GM21825 (cell line): ENCODE measurements at regions not wholly inside any gene's neighbourhood (a gene's known extent, or its start where the extent isn't known, plus 50 kb on each side); places are given as distances from the start of the nearest gene placed in this dataset.
"Not testable (repeated sequence)": the region's sequence is repeated elsewhere in the genome, so short reads cannot be mapped to it uniquely, and the experiment has no call there.

Source experiments
- ATAC-seq: cut with Tn5 transposase; IDR thresholded peaks from one replicate; pipeline ENCODE4 v1.9.1; 2021; ENCODE audit warnings: mild to moderate bottlenecking, moderate library complexity; ENCODE audit not compliant: unreplicated experiment

DNA sequence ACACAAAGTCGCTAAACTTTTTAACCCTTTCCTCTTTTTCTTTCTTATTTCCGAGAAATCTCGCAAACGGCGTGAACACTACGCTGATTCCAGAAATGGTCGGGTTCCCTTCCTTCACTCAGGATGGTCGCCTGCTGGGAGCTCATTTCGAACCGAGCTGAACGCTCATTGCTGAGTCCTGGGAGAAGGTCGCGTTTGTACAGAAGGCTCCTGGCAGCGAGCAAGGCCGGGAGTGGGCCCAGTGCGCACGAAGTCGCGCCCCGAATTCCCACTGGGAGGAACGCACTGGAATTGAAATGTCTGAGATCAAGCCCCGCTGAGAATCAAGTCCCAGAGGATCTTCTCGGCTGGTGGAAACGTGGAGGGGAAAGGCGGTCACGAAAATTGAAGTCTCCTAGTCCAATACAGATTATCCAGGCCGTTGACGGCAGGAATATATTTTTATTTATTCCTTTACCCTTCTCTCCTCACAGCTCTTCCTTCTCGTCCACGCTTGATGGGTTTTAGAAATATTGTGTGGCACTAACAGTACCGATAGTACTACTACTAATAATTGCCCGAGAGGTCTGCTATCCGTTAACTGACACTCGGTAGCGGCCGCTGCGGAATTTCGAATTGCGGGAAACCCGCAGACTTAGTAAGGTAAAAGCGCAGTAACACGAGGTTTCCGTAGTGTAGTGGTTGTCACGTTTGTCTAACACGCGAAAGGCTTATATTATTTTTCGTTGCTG lies 207.2 kb upstream of the ZNF184 start:
- no peak for ATAC-seq

- ATAC-seq: no peak
Observed at GRCh38 chr6:27679308-27679963, 206.5 kb upstream of the ZNF184 start.

DNA sequence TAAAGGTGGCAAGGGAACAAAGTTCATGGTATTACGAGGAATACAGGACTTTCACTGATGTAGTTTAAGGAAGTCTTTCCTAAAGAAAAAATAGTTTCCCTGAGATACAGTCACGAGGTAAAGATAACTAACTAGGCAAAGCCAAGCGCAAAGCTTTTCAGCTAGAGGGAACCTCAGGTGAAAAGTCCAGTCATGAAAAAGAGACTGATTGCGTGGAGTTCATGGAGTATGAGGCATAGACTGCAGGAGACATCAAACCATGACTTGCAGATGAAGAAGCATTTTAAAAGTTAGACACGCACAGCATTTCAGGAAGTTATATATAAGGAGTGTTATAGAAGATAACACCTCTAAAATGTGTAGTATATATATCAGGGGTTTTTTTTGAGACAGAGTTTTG lies 205.6 kb upstream of the ZNF184 start:
- ATAC-seq: no peak

DNA sequence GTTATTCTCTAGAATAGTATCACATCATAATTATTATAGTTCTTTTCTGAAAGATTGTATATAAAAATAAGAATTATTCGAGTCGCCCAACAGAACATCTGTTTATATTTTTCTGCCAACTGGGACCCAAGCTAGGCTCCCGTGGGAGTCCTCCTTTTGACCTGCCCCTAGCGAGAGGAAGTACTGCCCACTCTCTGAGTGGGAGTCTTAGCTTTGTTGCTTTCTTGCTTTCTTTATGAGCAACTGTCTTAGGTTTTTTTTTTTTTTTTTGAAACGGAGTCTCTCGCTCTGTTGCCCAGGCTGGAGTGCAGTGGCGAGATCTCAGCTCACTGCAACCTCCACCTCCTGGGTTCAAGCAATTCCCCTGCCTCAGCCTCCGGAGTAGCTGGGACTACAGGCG lies 202.0 kb upstream of the ZNF184 start:
- ATAC-seq: no peak

GRCh38 chr6:27672113-27672799 lies 199.4 kb upstream of the ZNF184 start:
- peak; percentile 58 for ATAC-seq

- no peak for ATAC-seq
Observed at GRCh38 chr6:27669624-27670301, 196.9 kb upstream of the ZNF184 start.

DNA sequence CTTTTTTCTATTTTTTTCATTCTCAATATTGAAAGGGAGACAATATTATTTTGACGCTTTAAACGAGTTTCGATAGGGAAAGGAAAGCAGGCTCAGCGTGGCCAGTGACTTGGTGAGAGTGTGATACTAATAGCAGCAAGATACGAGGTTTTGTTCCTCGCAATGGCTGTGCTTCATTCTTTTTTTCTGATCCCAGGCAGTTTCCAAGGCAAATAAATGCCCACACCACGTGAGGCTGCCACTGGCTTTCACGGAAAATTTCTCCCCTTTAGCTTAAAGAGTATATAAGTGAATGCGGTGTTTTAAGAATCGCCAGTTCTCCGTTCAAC lies 196.4 kb upstream of the ZNF184 start:
- ATAC-seq: no peak

- no peak for ATAC-seq
Observed at GRCh38 chr6:27668442-27669294, 195.8 kb upstream of the ZNF184 start.

DNA sequence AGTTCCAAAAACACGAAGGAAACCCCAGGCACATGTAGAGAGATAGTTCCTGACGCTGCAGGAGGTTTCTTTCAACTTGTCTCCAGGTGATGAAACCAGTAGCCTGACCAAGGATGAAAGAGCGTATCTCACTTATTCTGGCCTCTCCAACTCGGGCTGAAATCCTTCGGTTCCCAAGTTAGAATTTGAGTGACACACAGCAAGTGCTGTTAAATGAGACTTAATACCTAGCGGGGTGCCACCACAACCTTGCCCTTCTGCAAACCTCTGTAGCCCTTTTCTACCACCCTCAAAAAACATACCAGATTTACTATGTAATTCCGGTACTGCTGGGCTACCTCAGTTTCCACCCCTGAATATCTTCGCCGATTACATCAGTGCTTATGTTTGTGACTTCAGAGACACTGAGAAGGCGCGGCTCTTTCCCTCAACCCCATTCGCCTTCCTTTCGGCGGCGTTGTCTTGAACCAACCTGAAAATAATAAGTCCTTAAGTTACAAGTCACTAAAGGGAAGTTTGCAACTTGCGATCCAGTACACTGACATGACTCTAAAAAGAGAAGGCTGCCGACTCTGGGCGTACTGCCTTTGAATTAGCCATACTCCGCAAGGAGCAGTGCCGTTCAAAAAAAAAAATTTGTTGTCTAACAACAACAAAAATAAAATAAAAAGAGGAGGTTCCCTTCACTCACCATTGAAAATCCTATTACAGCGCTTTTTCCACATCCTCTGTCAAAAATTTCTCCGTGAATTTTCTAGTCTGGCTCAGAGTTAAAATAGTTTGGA lies 194.9 kb upstream of the ZNF184 start:
- ATAC-seq: no peak

DNA sequence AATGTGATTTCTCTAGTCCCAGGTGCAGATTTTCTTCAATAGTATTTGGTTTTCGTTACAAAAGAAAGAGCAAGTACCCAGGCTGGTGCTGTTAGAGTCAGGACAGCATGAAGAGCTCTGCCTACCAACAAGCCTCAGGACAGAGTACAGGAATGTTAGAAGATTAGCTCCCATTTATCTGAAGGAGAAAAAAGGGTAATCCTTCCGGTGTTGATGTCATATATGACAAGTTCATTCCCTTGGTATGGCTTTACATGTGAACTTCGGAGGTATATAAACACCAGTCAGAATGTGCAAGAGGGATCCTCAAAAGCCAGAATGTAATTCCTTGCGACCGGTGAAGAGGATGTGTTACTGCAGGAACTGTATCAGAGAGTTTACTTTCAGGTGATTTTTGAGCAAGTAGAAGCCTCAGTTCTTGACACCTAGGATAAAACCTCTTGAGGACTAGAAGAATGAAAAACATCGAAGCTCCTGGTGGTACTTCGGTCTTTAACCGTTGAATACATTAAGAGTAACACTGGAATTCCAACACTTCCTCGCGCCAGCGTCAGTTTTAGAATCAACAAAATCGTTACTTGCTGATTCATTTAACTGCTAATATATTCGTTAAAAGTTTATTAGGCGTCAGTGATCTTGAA lies 194.2 kb upstream of the ZNF184 start:
- no peak for ATAC-seq

GRCh38 chr6:27662769-27663168 lies 189.9 kb upstream of the ZNF184 start:
- no peak for ATAC-seq

DNA sequence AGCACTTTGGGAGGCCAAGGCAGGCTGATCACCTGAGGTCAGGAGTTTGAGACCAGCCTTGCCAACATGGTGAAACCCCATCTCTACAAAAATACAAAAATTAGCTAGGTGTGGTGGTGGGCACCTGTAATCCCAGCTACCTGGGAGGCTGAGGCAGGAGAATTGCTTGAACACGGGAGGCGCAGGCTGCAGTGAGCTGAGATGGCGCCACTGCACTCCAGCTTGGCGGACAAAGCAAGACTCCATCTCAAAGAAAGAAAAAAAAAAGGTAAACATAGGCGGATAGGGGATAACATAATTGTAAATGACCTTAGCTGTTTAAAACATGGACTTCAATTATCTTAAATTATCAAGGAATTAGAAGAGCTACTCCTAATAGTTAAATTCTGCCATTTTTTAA lies 189.3 kb upstream of the ZNF184 start:
- not testable (repeated sequence) for ATAC-seq

DNA sequence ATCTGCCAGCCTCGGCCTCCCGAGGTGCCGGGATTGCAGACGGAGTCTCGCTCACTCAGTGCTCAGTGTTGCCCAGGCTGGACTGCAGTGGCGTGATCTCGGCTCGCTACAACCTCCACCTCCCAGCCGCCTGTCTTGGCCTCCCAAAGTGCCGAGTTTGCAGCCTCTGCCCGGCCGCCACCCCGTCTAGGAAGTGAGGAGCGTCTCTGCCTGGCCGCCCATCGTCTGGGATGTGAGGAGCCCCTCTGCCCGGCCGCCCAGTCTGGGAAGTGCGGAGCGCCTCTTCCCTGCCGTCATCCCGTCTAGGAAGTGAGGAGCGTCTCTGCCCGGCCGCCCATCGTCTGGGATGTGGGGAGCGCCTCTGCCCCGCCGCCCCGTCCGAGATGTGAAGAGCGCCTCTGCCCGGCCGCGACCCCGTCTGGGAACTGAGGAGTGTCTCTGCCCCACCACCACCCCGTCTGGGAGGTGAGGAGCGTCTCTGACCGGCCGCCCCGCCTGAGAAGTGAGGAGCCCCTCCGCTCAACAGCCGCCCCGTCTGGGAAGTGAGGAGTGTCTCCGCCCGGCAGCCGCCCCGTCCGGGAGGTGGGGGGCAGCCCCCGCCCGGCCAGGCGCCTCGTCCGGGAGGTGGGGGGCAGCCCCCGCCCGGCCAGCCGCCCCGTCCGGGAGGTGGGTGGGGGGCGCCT lies 180.4 kb upstream of the ZNF184 start:
- ATAC-seq: not testable (repeated sequence)

GRCh38 chr6:27651371-27651732 lies 178.4 kb upstream of the ZNF184 start:
- no peak for ATAC-seq

DNA sequence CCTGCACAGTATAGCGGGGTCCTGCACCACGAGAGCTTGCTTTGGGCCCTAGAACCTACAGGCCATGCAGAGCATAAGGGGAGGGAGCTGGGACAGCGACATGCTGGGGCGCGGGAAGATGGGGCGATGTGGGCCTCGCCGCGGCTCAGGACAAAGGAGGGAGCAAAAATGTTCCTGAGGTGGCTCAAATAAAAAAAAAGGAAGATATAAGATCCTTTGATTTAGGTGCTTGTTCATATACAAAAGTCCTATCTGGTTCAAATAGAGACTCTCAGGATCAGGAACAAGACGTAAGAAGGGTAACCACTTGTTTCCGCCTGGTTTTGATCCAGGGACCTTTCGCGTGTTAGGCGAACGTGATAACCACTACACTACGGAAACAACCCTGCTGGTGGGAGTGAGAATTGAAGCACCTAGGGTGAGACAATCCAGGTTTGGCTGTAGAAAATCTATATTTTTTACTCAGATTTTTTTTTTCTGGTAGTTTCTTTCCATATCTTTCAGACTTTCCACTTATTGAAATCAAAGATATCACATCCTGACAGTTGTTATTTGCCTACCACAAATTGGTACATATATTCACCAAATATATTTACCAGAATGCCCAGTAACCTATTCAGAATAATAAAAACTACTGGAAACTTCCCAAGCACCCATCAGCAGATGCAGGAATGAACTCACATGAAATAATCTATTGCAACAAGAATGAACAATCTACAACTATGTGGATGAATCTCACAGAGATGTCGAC lies 177.9 kb upstream of the ZNF184 start:
- ATAC-seq: no peak

- no peak for ATAC-seq
Observed at GRCh38 chr6:27644528-27644927, 171.6 kb upstream of the ZNF184 start.

GRCh38 chr6:27642744-27643456 lies 170.0 kb upstream of the ZNF184 start:
- no peak for ATAC-seq

DNA sequence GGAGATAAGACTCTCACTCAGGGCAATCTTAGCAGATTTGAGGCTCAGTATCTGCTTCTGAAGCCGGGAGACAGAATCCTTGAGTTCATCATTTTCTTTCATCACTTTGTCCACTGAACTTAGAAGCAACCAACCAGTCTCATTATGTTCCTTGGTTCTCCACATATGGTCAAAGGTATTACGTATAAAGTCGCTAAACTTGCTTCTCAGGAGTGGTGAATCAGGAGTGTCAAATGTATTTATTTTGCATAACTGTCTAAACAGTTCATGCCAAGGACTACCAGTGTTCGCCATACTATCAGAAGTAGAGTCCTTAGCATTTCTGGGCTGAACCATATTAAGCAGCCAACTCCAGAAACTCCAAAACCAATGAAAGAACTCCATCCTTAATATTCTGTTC lies 163.0 kb upstream of the ZNF184 start:
- ATAC-seq: not testable (repeated sequence)
